Stimulated activated CD4-positive, alpha-beta T cell treated with anti-CD3 and anti-CD28 coated beads, Interleukin-2, amount 100 ng/mL, for 4 hours (primary cell): ENCODE measurements at regions not wholly inside any gene's neighbourhood (a gene's known extent, or its start where the extent isn't known, plus 50 kb on each side); places are given as distances from the start of the nearest gene placed in this dataset.
"Not testable (repeated sequence)": the region's sequence is repeated elsewhere in the genome, so short reads cannot be mapped to it uniquely, and the experiment has no call there.

Experiments
- DNase-seq: peaks from one replicate; pipeline ENCODE4 v3.0.0-alpha.2; 2020; ENCODE audit warnings: low read depth

- no peak for DNase-seq
Observed at GRCh38 chr3:150242220-150242936, 165.7 kb upstream of the TSC22D2 start.

GRCh38 chr3:150240891-150241290 lies 167.2 kb upstream of the TSC22D2 start:
- no peak for DNase-seq

- no peak for DNase-seq
Observed at GRCh38 chr3:150239766-150240165, 168.3 kb upstream of the TSC22D2 start.

- DNase-seq: no peak
Observed at GRCh38 chr3:150238995-150239619, 169.0 kb upstream of the TSC22D2 start.

GRCh38 chr3:150238048-150238802 lies 169.9 kb upstream of the TSC22D2 start:
- no peak for DNase-seq

- no peak for DNase-seq
Observed at GRCh38 chr3:150237490-150237889, 170.6 kb upstream of the TSC22D2 start.

GRCh38 chr3:150236316-150237082 lies 171.6 kb upstream of the TSC22D2 start:
- no peak for DNase-seq

GRCh38 chr3:150235799-150236198 lies 172.3 kb upstream of the TSC22D2 start:
- DNase-seq: no peak

GRCh38 chr3:150232992-150233451 lies 175.1 kb upstream of the TSC22D2 start:
- DNase-seq: no peak

- no peak for DNase-seq
Observed at GRCh38 chr3:150230037-150230436, 178.1 kb upstream of the TSC22D2 start.

GRCh38 chr3:150228626-150229025 lies 179.5 kb upstream of the TSC22D2 start:
- not testable (repeated sequence) for DNase-seq

GRCh38 chr3:150227839-150228238 lies 180.3 kb upstream of the TSC22D2 start:
- DNase-seq: peak; percentile 4

- no peak for DNase-seq
Observed at GRCh38 chr3:150225986-150226385, 182.1 kb upstream of the TSC22D2 start.

GRCh38 chr3:150223558-150223957 lies 184.5 kb upstream of the TSC22D2 start:
- DNase-seq: no peak

- no peak for DNase-seq
Observed at GRCh38 chr3:150222691-150223489, 185.2 kb upstream of the TSC22D2 start.

- DNase-seq: no peak
Observed at GRCh38 chr3:150221904-150222523, 186.1 kb upstream of the TSC22D2 start.

GRCh38 chr3:150220799-150221198 lies 187.3 kb upstream of the TSC22D2 start:
- DNase-seq: no peak

- no peak for DNase-seq
Observed at GRCh38 chr3:150220041-150220440, 188.1 kb upstream of the TSC22D2 start.

GRCh38 chr3:150218841-150219240 lies 189.3 kb upstream of the TSC22D2 start:
- DNase-seq: no peak

- DNase-seq: no peak
Observed at GRCh38 chr3:150218236-150218635, 189.9 kb upstream of the TSC22D2 start.

- DNase-seq: no peak
Observed at GRCh38 chr3:150217691-150218090, 190.4 kb upstream of the TSC22D2 start.
